Loucy (cell line): ENCODE measurements at regions not wholly inside any gene's neighbourhood (a gene's known extent, or its start where the extent isn't known, plus 50 kb on each side); places are given as distances from the start of the nearest gene placed in this dataset.

ENCODE experiments used
- H2AFZ ChIP-seq: fragments of 200-600 bp; sonication (generic); 2 replicates; pipeline ENCODE4 v1.6.0; 2016; ENCODE audit warnings: antibody characterized with exemption, mild to moderate bottlenecking, low read length, moderate library complexity
- H3F3A ChIP-seq: fragments of 200-600 bp; 2 replicates; pipeline ENCODE4 v1.6.0; 2016; ENCODE audit warnings: antibody characterized with exemption, low read depth, mild to moderate bottlenecking
- H3K27me3 ChIP-seq: fragments of 200-600 bp; sonication (generic); 2 replicates; pipeline ENCODE4 v1.6.1; 2014; ENCODE audit warnings: low read length, mild to moderate bottlenecking; ENCODE audit not compliant: insufficient read depth, poor library complexity, severe bottlenecking
- H3K36me3 ChIP-seq: fragments of 200-600 bp; sonication (generic); 2 replicates; pipeline ENCODE4 v1.6.1; 2016; ENCODE audit warnings: low read length; ENCODE audit not compliant: insufficient read depth
- H3K4me1 ChIP-seq: fragments of 200-600 bp; sonication (generic); 2 replicates; pipeline ENCODE4 v1.5.1; 2014; ENCODE audit warnings: low read length, mild to moderate bottlenecking; ENCODE audit not compliant: insufficient read depth, poor library complexity, severe bottlenecking
- H3K4me2 ChIP-seq: fragments of 200-600 bp; sonication (generic); 2 replicates; pipeline ENCODE4 v1.6.0; 2014; ENCODE audit warnings: antibody characterized with exemption, low read length, low read depth, mild to moderate bottlenecking; ENCODE audit not compliant: poor library complexity, severe bottlenecking
- H3K4me3 ChIP-seq: fragments of 200-600 bp; sonication (generic); 2 replicates; pipeline ENCODE4 v1.5.1; 2014; ENCODE audit warnings: low read length, mild to moderate bottlenecking, mixed read lengths; ENCODE audit not compliant: poor library complexity, severe bottlenecking
- H3K79me2 ChIP-seq: fragments of 200-600 bp; sonication (generic); 2 replicates; pipeline ENCODE4 v1.6.1; 2014; ENCODE audit warnings: low read length; ENCODE audit not compliant: insufficient read depth
- H3K9ac ChIP-seq: fragments of 200-600 bp; sonication (generic); 2 replicates; pipeline ENCODE4 v1.6.0; 2014; ENCODE audit warnings: mild to moderate bottlenecking, low read depth, low read length, moderate library complexity; ENCODE audit not compliant: poor library complexity, severe bottlenecking
- H3K9me2 ChIP-seq: fragments of 200-600 bp; sonication (generic); replicated peaks from 2 replicates; pipeline ENCODE4 v1.6.1; 2016; ENCODE audit warnings: low read depth, low read length, mixed read lengths
- H3K9me3 ChIP-seq: fragments of 200-600 bp; sonication (generic); 2 replicates; pipeline ENCODE4 v1.6.1; 2014; ENCODE audit warnings: mild to moderate bottlenecking, antibody characterized with exemption, low read length, low read depth; ENCODE audit not compliant: insufficient read depth
- H4K20me1 ChIP-seq: fragments of 200-600 bp; sonication (generic); 2 replicates; pipeline ENCODE4 v1.6.0; 2014; ENCODE audit warnings: antibody characterized with exemption, low read length, mild to moderate bottlenecking; ENCODE audit not compliant: insufficient read depth, poor library complexity, severe bottlenecking
- EZH2phosphoT487 ChIP-seq: fragments of 200-600 bp; IDR thresholded peaks from 2 replicates; pipeline ENCODE4 v1.6.1; 2018; ENCODE audit warnings: antibody characterized with exemption, mild to moderate bottlenecking, moderate library complexity, borderline replicate concordance
- TF ChIP-seq, protein P1 (sequence below): fragments of 200-600 bp; sonication (generic); conservative IDR thresholded peaks from 2 replicates; pipeline ENCODE4 v1.5.1; 2014; ENCODE audit warnings: mild to moderate bottlenecking, antibody characterized with exemption, low read length

DNA sequence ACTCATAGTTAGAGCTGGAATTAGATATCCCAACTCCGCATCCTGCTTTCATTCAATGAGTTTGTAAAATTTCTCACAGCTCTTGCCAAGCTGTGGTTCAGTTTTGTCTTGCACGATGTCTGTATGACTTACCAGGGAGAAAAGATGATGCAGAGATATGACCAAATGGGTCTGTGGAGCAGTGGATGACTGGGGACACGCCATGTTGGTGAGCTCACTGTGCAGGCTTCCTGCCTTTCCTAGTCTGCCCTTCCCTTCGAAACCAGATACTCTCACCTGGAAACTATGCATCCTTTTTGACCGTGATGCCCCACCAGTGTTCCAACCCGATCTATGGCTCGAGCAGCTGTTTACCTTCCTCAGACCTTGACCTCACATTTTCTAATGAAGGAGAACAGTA is 262.7 kb upstream of the BMP2 start:
- TF ChIP-seq EZH2phosphoT487 = no peak
- H3K4me2 ChIP-seq = no peak overlapping the region
- no peaks in the 10 kb centered on the region for H3K27me3 ChIP-seq
- no peaks in the 10 kb centered on the region for H3K79me2 ChIP-seq
- H3K36me3 ChIP-seq = no peaks in the 10 kb centered on the region
- H3K4me3 ChIP-seq = no peak overlapping the region
- H2AFZ ChIP-seq = no peak overlapping the region
- no peaks in the 10 kb centered on the region for H4K20me1 ChIP-seq
- no peaks in the 10 kb centered on the region for H3K9me3 ChIP-seq
- no peaks in the 10 kb centered on the region for H3K9me2 ChIP-seq
- no peaks in the 10 kb centered on the region for H3F3A ChIP-seq
- no peaks in the 10 kb centered on the region for H3K4me1 ChIP-seq
- H3K9ac ChIP-seq = no peak overlapping the region

DNA sequence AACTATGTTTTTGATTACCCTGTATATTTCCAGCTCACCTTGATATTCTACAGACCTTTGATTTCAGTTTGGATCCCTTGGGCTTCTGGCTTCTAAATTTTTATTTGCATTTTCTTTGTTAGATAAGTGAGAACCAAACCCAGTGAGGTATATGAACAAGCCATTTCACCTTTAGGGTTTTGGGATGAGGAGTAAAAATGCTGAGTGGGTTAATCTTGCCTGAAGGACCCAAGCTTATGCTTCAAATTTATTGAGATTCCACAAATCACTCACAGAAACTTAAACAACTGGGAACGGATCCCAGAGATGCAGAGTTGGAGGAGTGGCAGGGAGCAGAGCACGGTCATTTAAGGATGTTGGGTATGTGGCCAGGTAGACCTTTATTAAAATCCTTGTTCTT is 263.3 kb upstream of the BMP2 start:
- no peaks in the 10 kb centered on the region for H3F3A ChIP-seq
- no peaks in the 10 kb centered on the region for H3K36me3 ChIP-seq
- no peaks in the 10 kb centered on the region for H3K27me3 ChIP-seq
- no peak for TF ChIP-seq EZH2phosphoT487
- TF ChIP-seq, protein P1, sequence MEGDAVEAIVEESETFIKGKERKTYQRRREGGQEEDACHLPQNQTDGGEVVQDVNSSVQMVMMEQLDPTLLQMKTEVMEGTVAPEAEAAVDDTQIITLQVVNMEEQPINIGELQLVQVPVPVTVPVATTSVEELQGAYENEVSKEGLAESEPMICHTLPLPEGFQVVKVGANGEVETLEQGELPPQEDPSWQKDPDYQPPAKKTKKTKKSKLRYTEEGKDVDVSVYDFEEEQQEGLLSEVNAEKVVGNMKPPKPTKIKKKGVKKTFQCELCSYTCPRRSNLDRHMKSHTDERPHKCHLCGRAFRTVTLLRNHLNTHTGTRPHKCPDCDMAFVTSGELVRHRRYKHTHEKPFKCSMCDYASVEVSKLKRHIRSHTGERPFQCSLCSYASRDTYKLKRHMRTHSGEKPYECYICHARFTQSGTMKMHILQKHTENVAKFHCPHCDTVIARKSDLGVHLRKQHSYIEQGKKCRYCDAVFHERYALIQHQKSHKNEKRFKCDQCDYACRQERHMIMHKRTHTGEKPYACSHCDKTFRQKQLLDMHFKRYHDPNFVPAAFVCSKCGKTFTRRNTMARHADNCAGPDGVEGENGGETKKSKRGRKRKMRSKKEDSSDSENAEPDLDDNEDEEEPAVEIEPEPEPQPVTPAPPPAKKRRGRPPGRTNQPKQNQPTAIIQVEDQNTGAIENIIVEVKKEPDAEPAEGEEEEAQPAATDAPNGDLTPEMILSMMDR = no peak
- no peaks in the 10 kb centered on the region for H3K9me3 ChIP-seq
- H3K79me2 ChIP-seq = no peaks in the 10 kb centered on the region
- no peak overlapping the region for H3K9ac ChIP-seq
- H2AFZ ChIP-seq = no peak overlapping the region
- H4K20me1 ChIP-seq = no peaks in the 10 kb centered on the region
- H3K4me2 ChIP-seq = no peak overlapping the region
- H3K4me3 ChIP-seq = no peak overlapping the region
- no peaks in the 10 kb centered on the region for H3K4me1 ChIP-seq
- H3K9me2 ChIP-seq = no peaks in the 10 kb centered on the region

DNA sequence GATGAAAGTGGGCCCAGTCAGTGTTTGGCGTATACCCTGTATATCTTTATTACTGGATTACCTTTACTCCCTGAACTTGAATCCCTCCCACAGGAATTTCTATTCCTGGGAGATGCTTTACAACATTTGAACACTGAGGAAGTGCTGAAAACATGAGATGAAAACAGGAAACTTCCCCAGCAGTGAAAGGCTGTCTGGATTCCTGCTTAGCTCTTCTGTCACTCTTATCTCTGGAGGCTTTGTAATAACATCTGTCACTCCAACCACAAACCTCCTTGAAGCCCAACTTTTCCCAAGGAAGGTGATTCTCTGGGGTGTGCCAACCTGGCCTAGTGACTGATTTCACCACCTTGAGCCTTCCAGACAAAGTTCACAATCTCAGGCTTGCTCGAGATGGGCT is 264.5 kb upstream of the BMP2 start:
- H4K20me1 ChIP-seq = no peaks in the 10 kb centered on the region
- no peak overlapping the region for H3K9ac ChIP-seq
- H3K36me3 ChIP-seq = no peaks in the 10 kb centered on the region
- no peaks in the 10 kb centered on the region for H3F3A ChIP-seq
- H3K79me2 ChIP-seq = no peaks in the 10 kb centered on the region
- H3K27me3 ChIP-seq = no peaks in the 10 kb centered on the region
- no peak overlapping the region for H2AFZ ChIP-seq
- no peaks in the 10 kb centered on the region for H3K9me2 ChIP-seq
- H3K4me3 ChIP-seq = no peak overlapping the region
- no peak for TF ChIP-seq EZH2phosphoT487
- H3K4me1 ChIP-seq = no peaks in the 10 kb centered on the region
- H3K9me3 ChIP-seq = no peaks in the 10 kb centered on the region
- no peak overlapping the region for H3K4me2 ChIP-seq

DNA sequence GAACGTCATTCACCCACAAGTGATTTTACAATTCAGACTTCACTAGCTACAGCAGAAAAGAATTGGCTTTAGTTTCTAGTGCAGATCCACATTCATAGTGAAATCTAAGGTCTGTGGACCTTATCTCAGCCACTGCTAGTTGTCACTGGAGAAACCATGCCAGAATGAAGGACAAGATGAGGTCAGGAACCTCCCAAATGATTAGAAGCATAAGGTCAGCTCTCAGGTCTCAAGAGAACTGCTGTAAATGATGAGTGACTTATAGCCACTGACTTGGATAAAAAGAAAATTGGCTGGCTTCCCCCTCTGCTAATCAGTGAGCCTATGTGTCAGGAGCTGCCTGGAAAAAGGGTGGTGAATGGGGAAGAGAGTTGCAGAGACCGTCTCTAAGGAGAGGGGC is 265.3 kb upstream of the BMP2 start:
- Histone ChIP-seq H3F3A (no peaks in the 10 kb centered on the region), H3K9me2 (no peaks in the 10 kb centered on the region), H3K79me2 (no peaks in the 10 kb centered on the region), H3K4me2 (no peak overlapping the region), H3K27me3 (no peaks in the 10 kb centered on the region), H4K20me1 (no peaks in the 10 kb centered on the region), H3K4me1 (no peaks in the 10 kb centered on the region), H3K9me3 (no peaks in the 10 kb centered on the region), H3K4me3 (no peak overlapping the region), H3K36me3 (no peaks in the 10 kb centered on the region), H3K9ac (no peak overlapping the region), H2AFZ (no peak overlapping the region)
- TF ChIP-seq, protein P1 = no peak
- no peak for TF ChIP-seq EZH2phosphoT487
